GM23338 (cell line): ENCODE measurements at regions not wholly inside any gene's neighbourhood (a gene's known extent, or its start where the extent isn't known, plus 50 kb on each side); places are given as distances from the start of the nearest gene placed in this dataset.
A peak's percentile ranks its signal among the peaks of the same experiment; 100 is the strongest.

ENCODE experiments used
- ATAC-seq: fragments of 200-7000 bp; cut with Tn5 transposase; 3 replicates; pipeline ENCODE4 v1.9.1; 2020
- DNase-seq: peaks from one replicate; pipeline ENCODE4 v3.0.0-alpha.2; 2015; ENCODE audit warnings: low spot score
- H2AFZ ChIP-seq: fragments of 200-600 bp; sonication (generic); 2 replicates; pipeline ENCODE4 v1.8.0; 2016; ENCODE audit warnings: antibody characterized with exemption, mild to moderate bottlenecking, moderate library complexity
- H3F3A ChIP-seq: fragments of 200-600 bp; sonication (generic); replicated peaks from 2 replicates; pipeline ENCODE4 v1.8.0; 2017; ENCODE audit warnings: antibody characterized with exemption, mixed run types, low read depth
- H3K27ac ChIP-seq: fragments of 200-600 bp; sonication (generic); 2 replicates; pipeline ENCODE4 v1.6.1; 2016; ENCODE audit warnings: low read depth
- H3K27me3 ChIP-seq: fragments of 200-600 bp; sonication (generic); 2 replicates; pipeline ENCODE4 v1.8.0; 2016; ENCODE audit warnings: mild to moderate bottlenecking, mixed run types, moderate library complexity; ENCODE audit not compliant: insufficient read depth
- H3K36me3 ChIP-seq: fragments of 200-600 bp; sonication (generic); 2 replicates; pipeline ENCODE4 v1.8.0; 2016; ENCODE audit warnings: mild to moderate bottlenecking; ENCODE audit not compliant: insufficient read depth
- H3K4me1 ChIP-seq: fragments of 200-600 bp; sonication (generic); 2 replicates; pipeline ENCODE4 v1.8.0; 2016; ENCODE audit warnings: mild to moderate bottlenecking, moderate library complexity; ENCODE audit not compliant: insufficient read depth
- H3K4me2 ChIP-seq: fragments of 200-600 bp; sonication (generic); 2 replicates; pipeline ENCODE4 v1.7.1; 2017; ENCODE audit warnings: mixed run types
- H3K4me3 ChIP-seq: fragments of 200-600 bp; sonication (generic); 2 replicates; pipeline ENCODE4 v1.6.1; 2016; ENCODE audit warnings: mixed run types
- H3K79me2 ChIP-seq: fragments of 200-600 bp; sonication (generic); replicated peaks from 2 replicates; pipeline ENCODE4 v1.8.0; 2017; ENCODE audit warnings: mild to moderate bottlenecking; ENCODE audit not compliant: insufficient read depth
- H3K9me2 ChIP-seq: fragments of 200-600 bp; sonication (generic); 2 replicates; pipeline ENCODE4 v1.8.0; 2017; ENCODE audit not compliant: insufficient read depth
- H4K20me1 ChIP-seq: fragments of 200-600 bp; sonication (generic); replicated peaks from 2 replicates; pipeline ENCODE4 v1.8.0; 2017; ENCODE audit warnings: mild to moderate bottlenecking; ENCODE audit not compliant: insufficient read depth
- H3K27ac Mint-ChIP-seq: 2 replicates; pipeline ENCODE4 v1.8.0; 2020; ENCODE audit warnings: inconsistent platforms, mild to moderate bottlenecking, moderate library complexity, mixed read lengths
- H3K27me3 Mint-ChIP-seq: 3 replicates; pipeline ENCODE4 v1.8.0; 2022; ENCODE audit warnings: low read depth, mild to moderate bottlenecking, moderate library complexity, mixed read lengths, inconsistent platforms; ENCODE audit not compliant: insufficient read depth, poor library complexity
- H3K36me3 Mint-ChIP-seq: 3 replicates; pipeline ENCODE4 v1.8.0; 2021; ENCODE audit warnings: low read depth, mild to moderate bottlenecking, inconsistent platforms, moderate library complexity, mixed read lengths
- H3K4me1 Mint-ChIP-seq: 3 replicates; pipeline ENCODE4 v1.8.0; 2020; ENCODE audit warnings: mild to moderate bottlenecking, inconsistent platforms, mixed read lengths
- H3K4me3 Mint-ChIP-seq: 3 replicates; pipeline ENCODE4 v1.8.0; 2021; ENCODE audit warnings: moderate library complexity, mild to moderate bottlenecking, inconsistent platforms, mixed read lengths
- H3K9me3 Mint-ChIP-seq: 3 replicates; pipeline ENCODE4 v1.8.0; 2020; ENCODE audit warnings: moderate library complexity, mild to moderate bottlenecking, inconsistent platforms, mixed read lengths
- CREB1 ChIP-seq: fragments of 250-450 bp; sonication (Bioruptor Pico); IDR thresholded peaks from 2 replicates; pipeline ENCODE4 v1.5.0; 2020; ENCODE audit warnings: low read depth, mild to moderate bottlenecking, moderate library complexity
- EZH2 ChIP-seq: fragments of 200-600 bp; sonication (generic); IDR thresholded peaks from one replicate; pipeline ENCODE4 v1.8.0; 2017; ENCODE audit warnings: antibody characterized with exemption, mild to moderate bottlenecking, low read depth; ENCODE audit not compliant: unreplicated experiment
- EZH2phosphoT487 ChIP-seq: fragments of 200-600 bp; sonication (generic); IDR thresholded peaks from one replicate; pipeline ENCODE4 v1.8.1; 2018; ENCODE audit warnings: antibody characterized with exemption; ENCODE audit not compliant: unreplicated experiment
- JUNB ChIP-seq: IDR thresholded peaks from one replicate; pipeline ENCODE4 v1.6.1; 2016; ENCODE audit warnings: antibody characterized with exemption; ENCODE audit not compliant: unreplicated experiment
- NANOG ChIP-seq: IDR thresholded peaks from 2 replicates; pipeline ENCODE4 v1.6.1; 2016; ENCODE audit warnings: antibody characterized with exemption, borderline replicate concordance
- POLR2AphosphoS5 ChIP-seq: IDR thresholded peaks from 2 replicates; pipeline ENCODE4 v1.6.1; 2016; ENCODE audit warnings: antibody characterized with exemption, low read depth
- STAT1 ChIP-seq: IDR thresholded peaks from one replicate; pipeline ENCODE4 v1.6.1; 2016; ENCODE audit warnings: antibody characterized with exemption; ENCODE audit not compliant: unreplicated experiment
- ZNF114 ChIP-seq: fragments of 250-450 bp; sonication (Bioruptor Pico); IDR thresholded peaks from 2 replicates; pipeline ENCODE4 v1.5.0; 2020; ENCODE audit warnings: mild to moderate bottlenecking, moderate library complexity
- ZNF331 ChIP-seq: fragments of 250-450 bp; sonication (Bioruptor Pico); IDR thresholded peaks from 2 replicates; pipeline ENCODE4 v1.5.0; 2020; ENCODE audit warnings: low read depth, mild to moderate bottlenecking, moderate library complexity
- TF ChIP-seq, protein P1 (sequence below): IDR thresholded peaks from one replicate; pipeline ENCODE4 v1.6.1; 2018; ENCODE audit warnings: antibody characterized with exemption; ENCODE audit not compliant: unreplicated experiment
- TF ChIP-seq, protein P2 (sequence below), 2 experiments: fragments of 200-600 bp in 1 of 2; sonication (generic) in 1 of 2; conservative IDR thresholded peaks; 2 replicates each; pipeline versions ENCODE4 v1.5.1 to v1.6.1; 2016 to 2017; ENCODE audit warnings: antibody characterized with exemption in 2 of 2, low read depth in 2 of 2, mild to moderate bottlenecking in 2 of 2, moderate library complexity in 1 of 2

DNA sequence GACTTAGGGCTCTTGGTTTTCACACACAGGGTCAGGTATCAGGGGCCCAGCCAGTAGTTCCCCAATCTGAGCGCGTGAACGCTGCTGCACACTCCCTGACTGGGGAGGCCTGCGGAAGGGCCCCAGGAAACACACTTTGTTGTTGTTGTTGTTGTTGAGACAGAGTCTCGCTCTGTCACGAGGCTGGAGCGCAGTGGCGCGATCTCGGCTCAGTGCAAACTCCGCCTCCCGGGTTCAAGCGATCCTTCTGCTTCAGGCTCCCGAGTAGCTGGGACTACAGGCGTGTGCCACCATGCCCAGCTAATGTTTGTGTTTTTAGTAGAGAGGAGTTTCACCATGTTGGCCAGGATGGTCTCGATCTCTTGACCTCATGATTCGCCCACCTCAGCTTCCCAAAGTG, 190.4 kb upstream of the GPR12 start:
- H3K4me1 Mint-ChIP-seq, result no peaks in the 10 kb centered on the region
- H3K79me2 ChIP-seq, result no peaks in the 10 kb centered on the region
- no peaks in the 10 kb centered on the region for H3K27me3 ChIP-seq
- H3K4me3 Mint-ChIP-seq, result no peak overlapping the region
- no peaks in the 10 kb centered on the region for H3K36me3 Mint-ChIP-seq
- no peak for DNase-seq
- H3K27me3 Mint-ChIP-seq, result no peaks in the 10 kb centered on the region
- no peaks in the 10 kb centered on the region; the same call in 1 of the 2 replicates for H4K20me1 ChIP-seq
- H2AFZ ChIP-seq, result 0 out of 2 replicates have a peak overlapping the region, but pooled peaks have one; percentile 38
- no peaks in the 10 kb centered on the region for H3K36me3 ChIP-seq
- H3K27ac Mint-ChIP-seq, result no peak overlapping the region
- no peaks in the 10 kb centered on the region for H3K9me3 Mint-ChIP-seq
- H3K4me1 ChIP-seq, result no peaks in the 10 kb centered on the region
- H3F3A ChIP-seq, result no peaks in the 10 kb centered on the region
- no peak for TF ChIP-seq JUNB
- TF ChIP-seq EZH2, result no peak
- TF ChIP-seq, protein P1, sequence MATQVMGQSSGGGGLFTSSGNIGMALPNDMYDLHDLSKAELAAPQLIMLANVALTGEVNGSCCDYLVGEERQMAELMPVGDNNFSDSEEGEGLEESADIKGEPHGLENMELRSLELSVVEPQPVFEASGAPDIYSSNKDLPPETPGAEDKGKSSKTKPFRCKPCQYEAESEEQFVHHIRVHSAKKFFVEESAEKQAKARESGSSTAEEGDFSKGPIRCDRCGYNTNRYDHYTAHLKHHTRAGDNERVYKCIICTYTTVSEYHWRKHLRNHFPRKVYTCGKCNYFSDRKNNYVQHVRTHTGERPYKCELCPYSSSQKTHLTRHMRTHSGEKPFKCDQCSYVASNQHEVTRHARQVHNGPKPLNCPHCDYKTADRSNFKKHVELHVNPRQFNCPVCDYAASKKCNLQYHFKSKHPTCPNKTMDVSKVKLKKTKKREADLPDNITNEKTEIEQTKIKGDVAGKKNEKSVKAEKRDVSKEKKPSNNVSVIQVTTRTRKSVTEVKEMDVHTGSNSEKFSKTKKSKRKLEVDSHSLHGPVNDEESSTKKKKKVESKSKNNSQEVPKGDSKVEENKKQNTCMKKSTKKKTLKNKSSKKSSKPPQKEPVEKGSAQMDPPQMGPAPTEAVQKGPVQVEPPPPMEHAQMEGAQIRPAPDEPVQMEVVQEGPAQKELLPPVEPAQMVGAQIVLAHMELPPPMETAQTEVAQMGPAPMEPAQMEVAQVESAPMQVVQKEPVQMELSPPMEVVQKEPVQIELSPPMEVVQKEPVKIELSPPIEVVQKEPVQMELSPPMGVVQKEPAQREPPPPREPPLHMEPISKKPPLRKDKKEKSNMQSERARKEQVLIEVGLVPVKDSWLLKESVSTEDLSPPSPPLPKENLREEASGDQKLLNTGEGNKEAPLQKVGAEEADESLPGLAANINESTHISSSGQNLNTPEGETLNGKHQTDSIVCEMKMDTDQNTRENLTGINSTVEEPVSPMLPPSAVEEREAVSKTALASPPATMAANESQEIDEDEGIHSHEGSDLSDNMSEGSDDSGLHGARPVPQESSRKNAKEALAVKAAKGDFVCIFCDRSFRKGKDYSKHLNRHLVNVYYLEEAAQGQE, result no peak
- no peak for TF ChIP-seq EZH2phosphoT487
- TF ChIP-seq NANOG, result no peak
- no peak for TF ChIP-seq ZNF114 (CRISPR knock-in tag)
- H3K4me2 ChIP-seq, result no peak overlapping the region
- no peaks in the 10 kb centered on the region for H3K9me2 ChIP-seq
- H3K4me3 ChIP-seq, result no peak overlapping the region
- no peak for ATAC-seq
- H3K27ac ChIP-seq, result no peak overlapping the region

DNA sequence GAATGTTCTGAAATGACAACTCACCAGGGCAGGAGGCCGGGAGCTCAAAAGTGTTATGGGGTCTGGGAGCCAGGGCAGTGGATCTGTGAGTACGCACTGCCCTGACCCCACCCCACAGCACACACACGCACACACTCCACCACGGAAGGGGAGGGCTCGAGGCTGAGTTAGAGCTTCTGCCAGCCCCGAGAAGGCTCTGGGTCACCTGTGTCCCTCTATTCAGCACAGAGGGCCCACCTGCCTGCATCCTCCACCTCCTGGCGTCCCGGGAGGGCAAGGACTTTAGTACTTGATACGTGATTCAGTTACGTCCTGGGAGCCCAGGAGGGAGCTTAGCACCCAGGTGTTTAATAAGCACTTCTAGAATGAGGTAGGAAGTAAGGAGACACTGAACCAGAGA, 190.0 kb upstream of the GPR12 start:
- Mint-ChIP-seq H3K36me3 (no peaks in the 10 kb centered on the region), H3K4me3 (no peak overlapping the region), H3K9me3 (no peaks in the 10 kb centered on the region), H3K4me1 (no peaks in the 10 kb centered on the region), H3K27ac (no peak overlapping the region), H3K27me3 (no peaks in the 10 kb centered on the region)
- ATAC-seq, result no peak
- H3K36me3 ChIP-seq, result no peaks in the 10 kb centered on the region
- no peaks in the 10 kb centered on the region for H3K79me2 ChIP-seq
- H3F3A ChIP-seq, result no peaks in the 10 kb centered on the region
- 0 out of 2 replicates have a peak overlapping the region, but pooled peaks have one; percentile 38 for H2AFZ ChIP-seq
- H3K27ac ChIP-seq, result no peak overlapping the region
- no peak for DNase-seq
- no peaks in the 10 kb centered on the region for H3K4me1 ChIP-seq
- no peaks in the 10 kb centered on the region for H3K9me2 ChIP-seq
- no peak overlapping the region for H3K4me2 ChIP-seq
- no peaks in the 10 kb centered on the region for H3K27me3 ChIP-seq
- no peak overlapping the region for H3K4me3 ChIP-seq
- no peaks in the 10 kb centered on the region; the same call in 1 of the 2 replicates for H4K20me1 ChIP-seq
- no peak for TF ChIP-seq ZNF331
- no peak for TF ChIP-seq CREB1 (CRISPR knock-in tag)
- no peak for TF ChIP-seq POLR2AphosphoS5
- TF ChIP-seq, protein P1, result no peak
- no peak for TF ChIP-seq STAT1
- no peak for TF ChIP-seq ZNF114 (CRISPR knock-in tag)
- TF ChIP-seq EZH2phosphoT487, result no peak
- TF ChIP-seq, protein P2, sequence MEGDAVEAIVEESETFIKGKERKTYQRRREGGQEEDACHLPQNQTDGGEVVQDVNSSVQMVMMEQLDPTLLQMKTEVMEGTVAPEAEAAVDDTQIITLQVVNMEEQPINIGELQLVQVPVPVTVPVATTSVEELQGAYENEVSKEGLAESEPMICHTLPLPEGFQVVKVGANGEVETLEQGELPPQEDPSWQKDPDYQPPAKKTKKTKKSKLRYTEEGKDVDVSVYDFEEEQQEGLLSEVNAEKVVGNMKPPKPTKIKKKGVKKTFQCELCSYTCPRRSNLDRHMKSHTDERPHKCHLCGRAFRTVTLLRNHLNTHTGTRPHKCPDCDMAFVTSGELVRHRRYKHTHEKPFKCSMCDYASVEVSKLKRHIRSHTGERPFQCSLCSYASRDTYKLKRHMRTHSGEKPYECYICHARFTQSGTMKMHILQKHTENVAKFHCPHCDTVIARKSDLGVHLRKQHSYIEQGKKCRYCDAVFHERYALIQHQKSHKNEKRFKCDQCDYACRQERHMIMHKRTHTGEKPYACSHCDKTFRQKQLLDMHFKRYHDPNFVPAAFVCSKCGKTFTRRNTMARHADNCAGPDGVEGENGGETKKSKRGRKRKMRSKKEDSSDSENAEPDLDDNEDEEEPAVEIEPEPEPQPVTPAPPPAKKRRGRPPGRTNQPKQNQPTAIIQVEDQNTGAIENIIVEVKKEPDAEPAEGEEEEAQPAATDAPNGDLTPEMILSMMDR (conservative IDR thresholded peaks at IDR 0.05; ENCODE audit: low read depth in 2 of 2), result no peak
- TF ChIP-seq JUNB, result no peak
- no peak for TF ChIP-seq EZH2
